Colonic mucosa (tissue), 4 donors: ENCODE measurements at regions not wholly inside any gene's neighbourhood (a gene's known extent, or its start where the extent isn't known, plus 50 kb on each side); places are given as distances from the start of the nearest gene placed in this dataset.

ENCODE experiments used
- DNase-seq: peaks from one replicate; pipeline ENCODE4 v3.0.0-alpha.2; 2020
- H3K27ac ChIP-seq: fragments of 200-600 bp; one replicate; pipeline ENCODE4 v1.8.0; 2021
- H3K27me3 ChIP-seq: fragments of 200-600 bp; one replicate; pipeline ENCODE4 v1.8.0; 2021
- H3K36me3 ChIP-seq: fragments of 200-600 bp; one replicate; pipeline ENCODE4 v1.8.0; 2021
- H3K4me1 ChIP-seq: fragments of 200-600 bp; one replicate; pipeline ENCODE4 v1.8.0; 2021; ENCODE audit warnings: mild to moderate bottlenecking
- H3K4me3 ChIP-seq: fragments of 200-600 bp; one replicate; pipeline ENCODE4 v1.8.0; 2021
- H3K9ac ChIP-seq, 2 donors: one replicate each; pipeline ENCODE4 v1.7.0; 2013; ENCODE audit warnings: control low read depth in 2 of 2, low read depth in 2 of 2, low read length in 2 of 2
- H3K9me3 ChIP-seq: fragments of 200-600 bp; one replicate; pipeline ENCODE4 v1.8.0; 2021
- intact Hi-C: fragments of 100-400 bp; cut with DNase I; formaldehyde crosslinking; loops from one replicate; pipeline ENCODE4 v1.14.1; 2022
- TF ChIP-seq, protein P1 (sequence below): fragments of 200-600 bp; IDR thresholded peaks from one replicate; pipeline ENCODE4 v1.8.0; 2022; ENCODE audit warnings: antibody characterized with exemption, mild to moderate bottlenecking
- donor health status: healthy.
- donor health status: DM: no; HTN: no; CAD: no.
- donor health status: DM: no; HTN: no; CAD: no.

- intact Hi-C loops: no loop called here
- Histone ChIP-seq H3K4me3 (no peak overlapping the region), H3K27me3 (no peaks in the 10 kb centered on the region), H3K36me3 (no peaks in the 10 kb centered on the region), H3K4me1 (no peaks in the 10 kb centered on the region), H3K27ac (no peak overlapping the region), H3K9ac (no peak overlapping the region), H3K9me3 (no peaks in the 10 kb centered on the region)
- TF ChIP-seq, protein P1, sequence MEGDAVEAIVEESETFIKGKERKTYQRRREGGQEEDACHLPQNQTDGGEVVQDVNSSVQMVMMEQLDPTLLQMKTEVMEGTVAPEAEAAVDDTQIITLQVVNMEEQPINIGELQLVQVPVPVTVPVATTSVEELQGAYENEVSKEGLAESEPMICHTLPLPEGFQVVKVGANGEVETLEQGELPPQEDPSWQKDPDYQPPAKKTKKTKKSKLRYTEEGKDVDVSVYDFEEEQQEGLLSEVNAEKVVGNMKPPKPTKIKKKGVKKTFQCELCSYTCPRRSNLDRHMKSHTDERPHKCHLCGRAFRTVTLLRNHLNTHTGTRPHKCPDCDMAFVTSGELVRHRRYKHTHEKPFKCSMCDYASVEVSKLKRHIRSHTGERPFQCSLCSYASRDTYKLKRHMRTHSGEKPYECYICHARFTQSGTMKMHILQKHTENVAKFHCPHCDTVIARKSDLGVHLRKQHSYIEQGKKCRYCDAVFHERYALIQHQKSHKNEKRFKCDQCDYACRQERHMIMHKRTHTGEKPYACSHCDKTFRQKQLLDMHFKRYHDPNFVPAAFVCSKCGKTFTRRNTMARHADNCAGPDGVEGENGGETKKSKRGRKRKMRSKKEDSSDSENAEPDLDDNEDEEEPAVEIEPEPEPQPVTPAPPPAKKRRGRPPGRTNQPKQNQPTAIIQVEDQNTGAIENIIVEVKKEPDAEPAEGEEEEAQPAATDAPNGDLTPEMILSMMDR: no peak
- no peak for DNase-seq
Observed at GRCh38 chr21:35850542-35851103, 209.7 kb downstream of the SETD4 start.

GRCh38 chr21:35850029-35850428 lies 210.3 kb downstream of the SETD4 start:
- DNase-seq: no peak
- Histone ChIP-seq H3K4me1 (no peaks in the 10 kb centered on the region), H3K9me3 (no peaks in the 10 kb centered on the region), H3K9ac (no peak overlapping the region), H3K4me3 (no peak overlapping the region), H3K36me3 (no peaks in the 10 kb centered on the region), H3K27me3 (no peaks in the 10 kb centered on the region), H3K27ac (no peak overlapping the region)
- intact Hi-C loops: no loop called here
- TF ChIP-seq, protein P1: no peak

DNA sequence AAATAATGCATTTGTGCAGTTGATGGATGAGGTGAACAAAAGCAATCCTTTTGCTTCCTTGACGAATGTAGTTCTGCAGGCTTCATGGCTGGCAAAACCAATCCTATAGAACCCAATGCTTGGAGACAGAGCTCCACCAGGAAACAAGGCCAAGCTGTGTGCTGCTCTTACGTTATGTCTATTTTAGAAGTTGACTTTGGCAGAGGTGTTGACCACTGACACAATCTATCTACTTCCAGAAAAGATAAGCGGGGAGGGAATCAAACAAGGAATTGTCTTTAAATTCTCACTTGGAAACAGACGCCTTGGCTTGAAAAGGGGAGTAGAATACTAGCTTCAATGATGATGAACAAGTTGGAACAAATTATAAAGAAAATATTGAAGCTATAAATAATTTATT lies 211.2 kb downstream of the SETD4 start:
- Histone ChIP-seq H3K9ac (no peak overlapping the region), H3K27me3 (no peaks in the 10 kb centered on the region), H3K27ac (no peak overlapping the region), H3K36me3 (no peaks in the 10 kb centered on the region), H3K4me3 (no peak overlapping the region), H3K9me3 (no peaks in the 10 kb centered on the region), H3K4me1 (no peaks in the 10 kb centered on the region)
- intact Hi-C loops: no loop called here
- DNase-seq: peak; percentile 23
- TF ChIP-seq, protein P1: no peak

GRCh38 chr21:35843911-35844667 lies 216.2 kb downstream of the SETD4 start:
- Histone ChIP-seq H3K27me3 (no peaks in the 10 kb centered on the region), H3K27ac (no peak overlapping the region), H3K4me3 (no peak overlapping the region), H3K4me1 (no peaks in the 10 kb centered on the region), H3K9me3 (no peaks in the 10 kb centered on the region), H3K9ac (no peak overlapping the region), H3K36me3 (no peaks in the 10 kb centered on the region)
- TF ChIP-seq, protein P1: no peak
- intact Hi-C loops: no loop called here
- no peak for DNase-seq

GRCh38 chr21:35840949-35841348 lies 219.4 kb downstream of the SETD4 start:
- no peaks in the 10 kb centered on the region for H3K9me3 ChIP-seq
- DNase-seq: no peak
- no peak overlapping the region for H3K4me3 ChIP-seq
- intact Hi-C loops: no loop called here
- H3K27ac ChIP-seq: no peak overlapping the region
- H3K9ac ChIP-seq: no peak overlapping the region
- TF ChIP-seq, protein P1: no peak
- no peaks in the 10 kb centered on the region for H3K36me3 ChIP-seq
- H3K27me3 ChIP-seq: no peaks in the 10 kb centered on the region
- H3K4me1 ChIP-seq: no peaks in the 10 kb centered on the region
